GM23338 (cell line): ENCODE measurements at regions not wholly inside any gene's neighbourhood (a gene's known extent, or its start where the extent isn't known, plus 50 kb on each side); places are given as distances from the start of the nearest gene placed in this dataset.

ENCODE experiments used
- CREB1 ChIP-seq: fragments of 250-450 bp; sonication (Bioruptor Pico); IDR thresholded peaks from 2 replicates; pipeline ENCODE4 v1.5.0; 2020; ENCODE audit warnings: low read depth, mild to moderate bottlenecking, moderate library complexity
- CTCF ChIP-seq, 2 experiments: fragments of 200-600 bp in 1 of 2; sonication (generic) in 1 of 2; conservative IDR thresholded peaks; 2 replicates each; pipeline versions ENCODE4 v1.5.1 to v1.6.1; 2016 to 2017; ENCODE audit warnings: antibody characterized with exemption in 2 of 2, low read depth in 2 of 2, mild to moderate bottlenecking in 2 of 2, moderate library complexity in 1 of 2
- EZH2 ChIP-seq: fragments of 200-600 bp; sonication (generic); IDR thresholded peaks from one replicate; pipeline ENCODE4 v1.8.0; 2017; ENCODE audit warnings: antibody characterized with exemption, mild to moderate bottlenecking, low read depth; ENCODE audit not compliant: unreplicated experiment
- EZH2phosphoT487 ChIP-seq: fragments of 200-600 bp; sonication (generic); IDR thresholded peaks from one replicate; pipeline ENCODE4 v1.8.1; 2018; ENCODE audit warnings: antibody characterized with exemption; ENCODE audit not compliant: unreplicated experiment
- JUNB ChIP-seq: IDR thresholded peaks from one replicate; pipeline ENCODE4 v1.6.1; 2016; ENCODE audit warnings: antibody characterized with exemption; ENCODE audit not compliant: unreplicated experiment
- NANOG ChIP-seq: IDR thresholded peaks from 2 replicates; pipeline ENCODE4 v1.6.1; 2016; ENCODE audit warnings: antibody characterized with exemption, borderline replicate concordance
- POLR2AphosphoS5 ChIP-seq: IDR thresholded peaks from 2 replicates; pipeline ENCODE4 v1.6.1; 2016; ENCODE audit warnings: antibody characterized with exemption, low read depth
- STAT1 ChIP-seq: IDR thresholded peaks from one replicate; pipeline ENCODE4 v1.6.1; 2016; ENCODE audit warnings: antibody characterized with exemption; ENCODE audit not compliant: unreplicated experiment
- ZNF114 ChIP-seq: fragments of 250-450 bp; sonication (Bioruptor Pico); IDR thresholded peaks from 2 replicates; pipeline ENCODE4 v1.5.0; 2020; ENCODE audit warnings: mild to moderate bottlenecking, moderate library complexity
- ZNF331 ChIP-seq: fragments of 250-450 bp; sonication (Bioruptor Pico); IDR thresholded peaks from 2 replicates; pipeline ENCODE4 v1.5.0; 2020; ENCODE audit warnings: low read depth, mild to moderate bottlenecking, moderate library complexity
- TF ChIP-seq, protein P1 (sequence below): IDR thresholded peaks from one replicate; pipeline ENCODE4 v1.6.1; 2018; ENCODE audit warnings: antibody characterized with exemption; ENCODE audit not compliant: unreplicated experiment
- TF ChIP-seq, protein P2 (sequence below): IDR thresholded peaks from 2 replicates; pipeline ENCODE4 v1.6.1; 2016; ENCODE audit warnings: antibody characterized with exemption

GRCh38 chr4:148782284-148782683 is 340.1 kb upstream of the NR3C2 start:
- TF ChIP-seq POLR2AphosphoS5 (no peak), CTCF (conservative IDR thresholded peaks at IDR 0.05; ENCODE audit: low read depth in 2 of 2) (no peak), CREB1 (CRISPR knock-in tag) (no peak), EZH2 (no peak), JUNB (no peak), EZH2phosphoT487 (no peak), ZNF114 (no peak), STAT1 (no peak), NANOG (no peak), ZNF331 (CRISPR knock-in tag) (no peak)
- TF ChIP-seq, protein P1, sequence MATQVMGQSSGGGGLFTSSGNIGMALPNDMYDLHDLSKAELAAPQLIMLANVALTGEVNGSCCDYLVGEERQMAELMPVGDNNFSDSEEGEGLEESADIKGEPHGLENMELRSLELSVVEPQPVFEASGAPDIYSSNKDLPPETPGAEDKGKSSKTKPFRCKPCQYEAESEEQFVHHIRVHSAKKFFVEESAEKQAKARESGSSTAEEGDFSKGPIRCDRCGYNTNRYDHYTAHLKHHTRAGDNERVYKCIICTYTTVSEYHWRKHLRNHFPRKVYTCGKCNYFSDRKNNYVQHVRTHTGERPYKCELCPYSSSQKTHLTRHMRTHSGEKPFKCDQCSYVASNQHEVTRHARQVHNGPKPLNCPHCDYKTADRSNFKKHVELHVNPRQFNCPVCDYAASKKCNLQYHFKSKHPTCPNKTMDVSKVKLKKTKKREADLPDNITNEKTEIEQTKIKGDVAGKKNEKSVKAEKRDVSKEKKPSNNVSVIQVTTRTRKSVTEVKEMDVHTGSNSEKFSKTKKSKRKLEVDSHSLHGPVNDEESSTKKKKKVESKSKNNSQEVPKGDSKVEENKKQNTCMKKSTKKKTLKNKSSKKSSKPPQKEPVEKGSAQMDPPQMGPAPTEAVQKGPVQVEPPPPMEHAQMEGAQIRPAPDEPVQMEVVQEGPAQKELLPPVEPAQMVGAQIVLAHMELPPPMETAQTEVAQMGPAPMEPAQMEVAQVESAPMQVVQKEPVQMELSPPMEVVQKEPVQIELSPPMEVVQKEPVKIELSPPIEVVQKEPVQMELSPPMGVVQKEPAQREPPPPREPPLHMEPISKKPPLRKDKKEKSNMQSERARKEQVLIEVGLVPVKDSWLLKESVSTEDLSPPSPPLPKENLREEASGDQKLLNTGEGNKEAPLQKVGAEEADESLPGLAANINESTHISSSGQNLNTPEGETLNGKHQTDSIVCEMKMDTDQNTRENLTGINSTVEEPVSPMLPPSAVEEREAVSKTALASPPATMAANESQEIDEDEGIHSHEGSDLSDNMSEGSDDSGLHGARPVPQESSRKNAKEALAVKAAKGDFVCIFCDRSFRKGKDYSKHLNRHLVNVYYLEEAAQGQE: no peak
- TF ChIP-seq, protein P2, sequence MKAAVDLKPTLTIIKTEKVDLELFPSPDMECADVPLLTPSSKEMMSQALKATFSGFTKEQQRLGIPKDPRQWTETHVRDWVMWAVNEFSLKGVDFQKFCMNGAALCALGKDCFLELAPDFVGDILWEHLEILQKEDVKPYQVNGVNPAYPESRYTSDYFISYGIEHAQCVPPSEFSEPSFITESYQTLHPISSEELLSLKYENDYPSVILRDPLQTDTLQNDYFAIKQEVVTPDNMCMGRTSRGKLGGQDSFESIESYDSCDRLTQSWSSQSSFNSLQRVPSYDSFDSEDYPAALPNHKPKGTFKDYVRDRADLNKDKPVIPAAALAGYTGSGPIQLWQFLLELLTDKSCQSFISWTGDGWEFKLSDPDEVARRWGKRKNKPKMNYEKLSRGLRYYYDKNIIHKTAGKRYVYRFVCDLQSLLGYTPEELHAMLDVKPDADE: no peak
